A673 (cell line): ENCODE measurements at regions not wholly inside any gene's neighbourhood (a gene's known extent, or its start where the extent isn't known, plus 50 kb on each side); places are given as distances from the start of the nearest gene placed in this dataset.

Experiments
- BruUV-seq: library from RNA; stranded (reverse); fragments of 400-500 nt; replicated peaks from 2 replicates; lab custom pipeline; 2021; lab: Mats Ljungman, UMichigan
- CTCF ChIA-PET: fragments of 300-600 bp; sonication (Branson Sonifier 250); formaldehyde crosslinking; loops from one replicate; lab custom pipeline; 2022; ENCODE audit warnings: antibody characterized with exemption; lab: Charles Lee
- POLR2A ChIA-PET: fragments of 300-600 bp; sonication (Branson Sonifier 250); formaldehyde crosslinking; loops from one replicate; lab custom pipeline; 2022; ENCODE audit warnings: antibody characterized with exemption; ENCODE audit not compliant: low non-redundant PET; lab: Charles Lee
- DNase-seq: peaks from one replicate; pipeline ENCODE4 v3.0.0-alpha.2; 2015; ENCODE audit warnings: low spot score
- H3K27ac ChIP-seq: fragments of 200-600 bp; sonication (generic); 2 replicates; pipeline ENCODE4 v1.5.1; 2016; ENCODE audit warnings: mixed run types, low read depth, mild to moderate bottlenecking, mixed read lengths, antibody characterized with exemption, low read length; ENCODE audit not compliant: poor library complexity, severe bottlenecking
- H3K27me3 ChIP-seq: fragments of 200-600 bp; sonication (generic); replicated peaks from 2 replicates; pipeline ENCODE4 v1.6.1; 2017; ENCODE audit warnings: mixed run types, low read depth, mild to moderate bottlenecking, mixed read lengths, antibody characterized with exemption, low read length; ENCODE audit not compliant: insufficient read depth, poor library complexity
- H3K36me3 ChIP-seq: fragments of 200-600 bp; sonication (generic); 2 replicates; pipeline ENCODE4 v1.6.1; 2016; ENCODE audit warnings: mixed run types, mild to moderate bottlenecking, mixed read lengths, antibody characterized with exemption, low read length; ENCODE audit not compliant: insufficient read depth, poor library complexity, severe bottlenecking
- H3K4me1 ChIP-seq: fragments of 200-600 bp; sonication (generic); 2 replicates; pipeline ENCODE4 v1.6.1; 2017; ENCODE audit warnings: mixed run types, mild to moderate bottlenecking, mixed read lengths, antibody characterized with exemption, low read length; ENCODE audit not compliant: insufficient read depth, poor library complexity, severe bottlenecking
- H3K4me3 ChIP-seq: fragments of 200-600 bp; sonication (generic); 2 replicates; pipeline ENCODE4 v1.5.1; 2016; ENCODE audit warnings: low read depth, mixed run types, mild to moderate bottlenecking, mixed read lengths, low read length; ENCODE audit not compliant: poor library complexity, severe bottlenecking
- H3K9me3 ChIP-seq: fragments of 200-600 bp; sonication (generic); 2 replicates; pipeline ENCODE4 v1.6.1; 2016; ENCODE audit warnings: mixed run types, low read depth, mild to moderate bottlenecking, mixed read lengths, antibody characterized with exemption, low read length; ENCODE audit not compliant: poor library complexity, severe bottlenecking
- CTCF ChIP-seq: fragments of 300-800, 200-600 bp; sonication (generic); conservative IDR thresholded peaks from 2 replicates; pipeline ENCODE4 v1.5.1; 2017; ENCODE audit warnings: low read depth, mild to moderate bottlenecking, antibody characterized with exemption, low read length, moderate library complexity, mixed read lengths
- EZH2 ChIP-seq: fragments of 200-600 bp; sonication (generic); IDR thresholded peaks from 2 replicates; pipeline ENCODE4 v1.6.1; 2017; ENCODE audit warnings: borderline replicate concordance, low read depth, mild to moderate bottlenecking, mixed read lengths, antibody characterized with exemption, low read length; ENCODE audit not compliant: poor library complexity, severe bottlenecking
- intact Hi-C: fragments of 100-400 bp; cut with micrococcal nuclease; formaldehyde crosslinking; loops from one replicate; pipeline ENCODE4 v1.10.0; 2022; ENCODE audit not compliant: unreplicated experiment

DNA sequence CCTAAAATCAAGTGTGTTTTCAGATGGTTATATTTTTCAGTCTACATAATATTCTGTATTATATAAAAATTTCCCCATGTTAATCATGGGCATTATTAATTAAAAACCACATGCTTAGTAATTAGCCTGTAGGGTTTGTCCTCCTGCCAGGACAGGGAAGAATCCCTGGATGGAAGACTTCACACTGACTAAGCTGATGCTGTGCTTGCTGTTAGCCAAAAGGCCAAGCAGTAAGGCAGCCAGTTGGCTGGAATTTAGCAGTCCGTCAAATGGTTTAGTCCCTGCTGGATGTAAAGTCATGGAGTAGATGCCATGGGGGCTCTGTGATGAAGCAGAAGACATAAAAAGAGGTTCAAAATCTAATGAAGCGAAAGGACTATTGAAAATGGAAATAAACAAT lies 168.0 kb upstream of the OBI1 start:
- CTCF ChIA-PET = no interaction called here
- Histone ChIP-seq H3K36me3 (no peaks in the 10 kb centered on the region), H3K27ac (no peak overlapping the region), H3K27me3 (no peaks in the 10 kb centered on the region), H3K4me1 (no peaks in the 10 kb centered on the region), H3K4me3 (no peak overlapping the region), H3K9me3 (no peaks in the 10 kb centered on the region)
- no TSS peak for BruUV-seq
- TF ChIP-seq CTCF (no peak), EZH2 (no peak)
- no peak for DNase-seq
- POLR2A ChIA-PET = no interaction called here
- intact Hi-C loops = no loop called here

DNA sequence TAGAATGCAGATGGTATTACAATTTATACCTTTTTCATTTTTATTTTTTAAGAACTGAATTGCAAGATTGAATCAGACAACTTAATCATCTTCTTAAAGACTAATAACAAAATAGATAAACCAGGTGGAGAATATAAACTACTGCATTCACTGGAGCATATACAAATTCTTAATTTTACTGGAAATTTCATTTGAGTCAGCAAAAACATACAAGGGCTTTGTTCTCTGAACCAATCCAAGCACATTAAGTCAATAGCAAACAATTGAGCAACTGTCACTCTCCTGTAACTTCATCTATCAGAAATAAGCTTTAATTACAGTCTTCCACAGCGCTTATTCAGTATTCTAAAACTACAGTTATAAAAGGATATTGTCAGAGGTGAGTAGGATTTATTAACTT lies 167.4 kb upstream of the OBI1 start:
- no peaks in the 10 kb centered on the region for H3K36me3 ChIP-seq

GRCh38 chr13:78820541-78820940 lies 161.6 kb upstream of the OBI1 start:
- no peaks in the 10 kb centered on the region for H3K4me1 ChIP-seq
- intact Hi-C loops = no loop called here
- POLR2A ChIA-PET = no interaction called here
- H3K27ac ChIP-seq = no peak overlapping the region
- no peak for DNase-seq
- CTCF ChIA-PET = no interaction called here
- H3K4me3 ChIP-seq = no peak overlapping the region
- no peak for TF ChIP-seq CTCF
- no peak for TF ChIP-seq EZH2
- no peaks in the 10 kb centered on the region for H3K36me3 ChIP-seq
- H3K27me3 ChIP-seq = no peaks in the 10 kb centered on the region
- BruUV-seq = no TSS peak
- H3K9me3 ChIP-seq = no peaks in the 10 kb centered on the region

More for the DNA sequence above, 167.4 kb upstream of the OBI1 start:
- no peak for DNase-seq
- POLR2A ChIA-PET = no interaction called here
- BruUV-seq = no TSS peak
- H3K4me3 ChIP-seq = no peak overlapping the region
- intact Hi-C loops = no loop called here
- H3K27me3 ChIP-seq = no peaks in the 10 kb centered on the region
- CTCF ChIA-PET = no interaction called here
- no peaks in the 10 kb centered on the region for H3K4me1 ChIP-seq
- no peak overlapping the region for H3K27ac ChIP-seq
- TF ChIP-seq CTCF (no peak), EZH2 (no peak)
- H3K9me3 ChIP-seq = no peaks in the 10 kb centered on the region
